Loucy (cell line): ENCODE measurements at regions not wholly inside any gene's neighbourhood (a gene's known extent, or its start where the extent isn't known, plus 50 kb on each side); places are given as distances from the start of the nearest gene placed in this dataset.

ENCODE experiments used
- H2AFZ ChIP-seq: fragments of 200-600 bp; sonication (generic); 2 replicates; pipeline ENCODE4 v1.6.0; 2016; ENCODE audit warnings: antibody characterized with exemption, mild to moderate bottlenecking, low read length, moderate library complexity
- H3F3A ChIP-seq: fragments of 200-600 bp; 2 replicates; pipeline ENCODE4 v1.6.0; 2016; ENCODE audit warnings: antibody characterized with exemption, low read depth, mild to moderate bottlenecking
- H3K27me3 ChIP-seq: fragments of 200-600 bp; sonication (generic); 2 replicates; pipeline ENCODE4 v1.6.1; 2014; ENCODE audit warnings: low read length, mild to moderate bottlenecking; ENCODE audit not compliant: insufficient read depth, poor library complexity, severe bottlenecking
- H3K36me3 ChIP-seq: fragments of 200-600 bp; sonication (generic); 2 replicates; pipeline ENCODE4 v1.6.1; 2016; ENCODE audit warnings: low read length; ENCODE audit not compliant: insufficient read depth
- H3K4me1 ChIP-seq: fragments of 200-600 bp; sonication (generic); 2 replicates; pipeline ENCODE4 v1.5.1; 2014; ENCODE audit warnings: low read length, mild to moderate bottlenecking; ENCODE audit not compliant: insufficient read depth, poor library complexity, severe bottlenecking
- H3K4me2 ChIP-seq: fragments of 200-600 bp; sonication (generic); 2 replicates; pipeline ENCODE4 v1.6.0; 2014; ENCODE audit warnings: antibody characterized with exemption, low read length, low read depth, mild to moderate bottlenecking; ENCODE audit not compliant: poor library complexity, severe bottlenecking
- H3K4me3 ChIP-seq: fragments of 200-600 bp; sonication (generic); 2 replicates; pipeline ENCODE4 v1.5.1; 2014; ENCODE audit warnings: low read length, mild to moderate bottlenecking, mixed read lengths; ENCODE audit not compliant: poor library complexity, severe bottlenecking
- H3K79me2 ChIP-seq: fragments of 200-600 bp; sonication (generic); 2 replicates; pipeline ENCODE4 v1.6.1; 2014; ENCODE audit warnings: low read length; ENCODE audit not compliant: insufficient read depth
- H3K9ac ChIP-seq: fragments of 200-600 bp; sonication (generic); 2 replicates; pipeline ENCODE4 v1.6.0; 2014; ENCODE audit warnings: mild to moderate bottlenecking, low read depth, low read length, moderate library complexity; ENCODE audit not compliant: poor library complexity, severe bottlenecking
- H3K9me2 ChIP-seq: fragments of 200-600 bp; sonication (generic); replicated peaks from 2 replicates; pipeline ENCODE4 v1.6.1; 2016; ENCODE audit warnings: low read depth, low read length, mixed read lengths
- H3K9me3 ChIP-seq: fragments of 200-600 bp; sonication (generic); 2 replicates; pipeline ENCODE4 v1.6.1; 2014; ENCODE audit warnings: mild to moderate bottlenecking, antibody characterized with exemption, low read length, low read depth; ENCODE audit not compliant: insufficient read depth
- H4K20me1 ChIP-seq: fragments of 200-600 bp; sonication (generic); 2 replicates; pipeline ENCODE4 v1.6.0; 2014; ENCODE audit warnings: antibody characterized with exemption, low read length, mild to moderate bottlenecking; ENCODE audit not compliant: insufficient read depth, poor library complexity, severe bottlenecking
- EZH2phosphoT487 ChIP-seq: fragments of 200-600 bp; IDR thresholded peaks from 2 replicates; pipeline ENCODE4 v1.6.1; 2018; ENCODE audit warnings: antibody characterized with exemption, mild to moderate bottlenecking, moderate library complexity, borderline replicate concordance
- TF ChIP-seq, protein P1 (sequence below): fragments of 200-600 bp; sonication (generic); conservative IDR thresholded peaks from 2 replicates; pipeline ENCODE4 v1.5.1; 2014; ENCODE audit warnings: mild to moderate bottlenecking, antibody characterized with exemption, low read length

DNA sequence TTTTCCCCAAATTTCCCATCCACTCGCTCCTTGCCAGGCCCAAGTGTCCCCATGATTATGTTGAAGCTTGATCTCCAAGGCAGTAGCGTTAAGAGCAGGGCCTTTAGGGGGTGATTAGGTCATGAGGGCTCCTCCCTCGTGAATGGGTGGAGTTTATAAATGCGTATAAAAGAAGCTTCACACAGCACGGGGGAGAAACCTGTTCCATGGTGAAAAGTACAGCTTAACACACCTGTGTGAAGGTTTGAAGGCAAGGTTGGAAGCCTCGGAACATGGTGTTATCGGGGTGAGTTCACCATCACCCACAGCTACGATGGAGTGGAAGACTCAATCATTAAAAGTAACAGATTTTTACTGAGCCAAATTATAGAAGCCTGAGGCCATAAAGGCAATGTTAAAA is 137.4 kb upstream of the ALKAL2 start:
- H2AFZ ChIP-seq = no peak overlapping the region
- H3K4me2 ChIP-seq = no peak overlapping the region
- no peak overlapping the region for H3K9ac ChIP-seq
- no peaks in the 10 kb centered on the region for H3K9me2 ChIP-seq
- TF ChIP-seq, protein P1, sequence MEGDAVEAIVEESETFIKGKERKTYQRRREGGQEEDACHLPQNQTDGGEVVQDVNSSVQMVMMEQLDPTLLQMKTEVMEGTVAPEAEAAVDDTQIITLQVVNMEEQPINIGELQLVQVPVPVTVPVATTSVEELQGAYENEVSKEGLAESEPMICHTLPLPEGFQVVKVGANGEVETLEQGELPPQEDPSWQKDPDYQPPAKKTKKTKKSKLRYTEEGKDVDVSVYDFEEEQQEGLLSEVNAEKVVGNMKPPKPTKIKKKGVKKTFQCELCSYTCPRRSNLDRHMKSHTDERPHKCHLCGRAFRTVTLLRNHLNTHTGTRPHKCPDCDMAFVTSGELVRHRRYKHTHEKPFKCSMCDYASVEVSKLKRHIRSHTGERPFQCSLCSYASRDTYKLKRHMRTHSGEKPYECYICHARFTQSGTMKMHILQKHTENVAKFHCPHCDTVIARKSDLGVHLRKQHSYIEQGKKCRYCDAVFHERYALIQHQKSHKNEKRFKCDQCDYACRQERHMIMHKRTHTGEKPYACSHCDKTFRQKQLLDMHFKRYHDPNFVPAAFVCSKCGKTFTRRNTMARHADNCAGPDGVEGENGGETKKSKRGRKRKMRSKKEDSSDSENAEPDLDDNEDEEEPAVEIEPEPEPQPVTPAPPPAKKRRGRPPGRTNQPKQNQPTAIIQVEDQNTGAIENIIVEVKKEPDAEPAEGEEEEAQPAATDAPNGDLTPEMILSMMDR = no peak
- TF ChIP-seq EZH2phosphoT487 = no peak
- H3F3A ChIP-seq = no peaks in the 10 kb centered on the region
- no peaks in the 10 kb centered on the region for H3K79me2 ChIP-seq
- no peak overlapping the region for H3K4me3 ChIP-seq
- no peaks in the 10 kb centered on the region for H3K36me3 ChIP-seq
- no peaks in the 10 kb centered on the region for H4K20me1 ChIP-seq
- no peaks in the 10 kb centered on the region for H3K27me3 ChIP-seq
- H3K9me3 ChIP-seq = no peaks in the 10 kb centered on the region
- peaks cover 5% of the 10 kb centered on the region for H3K4me1 ChIP-seq

DNA sequence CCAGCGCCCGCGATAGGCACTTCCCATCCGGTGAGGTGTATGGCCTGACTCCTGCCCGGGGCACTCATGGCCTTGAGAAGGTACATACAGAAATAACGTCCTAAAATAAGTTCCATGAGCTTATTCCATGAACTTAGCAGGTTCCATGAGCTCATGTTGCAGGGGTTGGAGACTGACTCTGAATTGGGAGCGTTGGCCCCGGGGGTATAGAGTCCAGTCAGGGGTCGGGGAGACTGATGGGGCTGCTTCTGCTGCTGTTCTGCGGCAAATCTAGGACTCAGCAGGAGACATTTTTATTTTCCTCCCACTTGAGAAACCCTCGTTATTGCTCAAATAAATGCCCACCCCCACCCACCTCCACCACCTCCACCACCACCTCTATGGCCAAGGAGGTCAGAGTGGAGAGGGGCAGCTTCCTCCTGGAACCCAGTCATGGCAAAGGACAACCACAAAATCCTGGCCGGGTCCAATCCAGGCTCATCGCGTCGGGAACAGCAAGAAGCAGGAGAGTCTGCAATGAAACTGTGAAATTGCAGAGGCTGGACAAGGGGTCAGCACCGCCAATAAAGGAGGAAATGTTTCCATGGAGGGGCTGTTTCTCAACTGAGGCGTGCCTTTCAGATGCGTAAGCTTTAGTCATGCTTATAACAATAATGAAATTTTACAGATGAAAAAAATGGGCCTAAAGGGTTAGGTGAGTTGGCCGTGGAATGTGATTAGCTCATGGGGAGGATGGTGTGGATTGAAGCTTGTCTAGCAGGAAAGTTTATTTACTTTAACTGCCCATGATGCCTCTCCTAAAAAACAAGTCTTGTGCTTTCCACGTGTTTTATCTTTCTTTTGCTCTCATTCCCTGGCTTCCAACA is 136.6 kb upstream of the ALKAL2 start:
- Histone ChIP-seq H3K9me3 (no peaks in the 10 kb centered on the region), H4K20me1 (no peaks in the 10 kb centered on the region), H3K4me1 (no peaks in the 10 kb centered on the region), H3K4me2 (no peak overlapping the region), H3K36me3 (no peaks in the 10 kb centered on the region), H2AFZ (no peak overlapping the region), H3K9me2 (no peaks in the 10 kb centered on the region), H3K4me3 (no peak overlapping the region), H3K27me3 (no peaks in the 10 kb centered on the region), H3K79me2 (no peaks in the 10 kb centered on the region), H3F3A (no peaks in the 10 kb centered on the region), H3K9ac (no peak overlapping the region)
- TF ChIP-seq, protein P1 = no peak
- TF ChIP-seq EZH2phosphoT487 = no peak

DNA sequence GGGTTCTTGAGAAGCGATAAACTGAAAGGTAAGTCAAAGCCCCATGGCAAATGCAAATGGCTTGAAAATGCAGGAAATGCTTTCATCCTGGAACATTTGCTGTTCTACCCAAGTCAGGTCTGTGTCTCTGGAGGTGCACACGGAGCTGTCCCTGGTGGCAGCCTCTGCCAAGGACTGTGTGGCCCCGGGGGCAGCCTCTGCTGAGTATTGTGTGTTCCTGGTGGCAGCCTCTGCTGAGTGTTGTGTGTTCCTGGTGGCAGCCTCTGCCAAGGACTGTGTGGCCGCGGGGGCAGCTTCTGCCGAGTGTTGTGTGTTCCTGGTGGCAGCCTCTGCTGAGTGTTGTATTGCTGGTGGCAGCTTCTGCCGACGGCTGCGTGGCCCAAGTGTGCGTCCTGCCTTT is 135.6 kb upstream of the ALKAL2 start:
- Histone ChIP-seq H3F3A (no peaks in the 10 kb centered on the region), H3K36me3 (no peaks in the 10 kb centered on the region), H3K27me3 (no peaks in the 10 kb centered on the region), H3K9ac (no peak overlapping the region), H4K20me1 (no peaks in the 10 kb centered on the region), H3K79me2 (no peaks in the 10 kb centered on the region), H2AFZ (no peak overlapping the region), H3K9me2 (no peaks in the 10 kb centered on the region), H3K4me2 (no peak overlapping the region), H3K9me3 (no peaks in the 10 kb centered on the region), H3K4me1 (no peaks in the 10 kb centered on the region), H3K4me3 (no peak overlapping the region)
- no peak for TF ChIP-seq EZH2phosphoT487
- TF ChIP-seq, protein P1 = no peak
